Endothelial cell (in vitro differentiated cells): ENCODE measurements at regions not wholly inside any gene's neighbourhood (a gene's known extent, or its start where the extent isn't known, plus 50 kb on each side); places are given as distances from the start of the nearest gene placed in this dataset.

ENCODE experiments used
- DNase-seq: peaks from one replicate; pipeline ENCODE4 v3.0.0; 2021; ENCODE audit warnings: low spot score
- H3K27ac Mint-ChIP-seq: one replicate; pipeline ENCODE4 v1.8.0; 2021; ENCODE audit warnings: mixed read lengths, inconsistent platforms; ENCODE audit not compliant: unreplicated experiment
- H3K27me3 Mint-ChIP-seq: one replicate; pipeline ENCODE4 v1.8.0; 2021; ENCODE audit warnings: mild to moderate bottlenecking, moderate library complexity, mixed read lengths, inconsistent platforms; ENCODE audit not compliant: unreplicated experiment
- H3K36me3 Mint-ChIP-seq: one replicate; pipeline ENCODE4 v1.8.0; 2021; ENCODE audit warnings: mild to moderate bottlenecking, low read depth, mixed read lengths, inconsistent platforms; ENCODE audit not compliant: unreplicated experiment
- H3K4me1 Mint-ChIP-seq: one replicate; pipeline ENCODE4 v1.8.0; 2021; ENCODE audit warnings: mild to moderate bottlenecking, mixed read lengths, inconsistent platforms; ENCODE audit not compliant: unreplicated experiment
- H3K4me3 Mint-ChIP-seq: one replicate; pipeline ENCODE4 v1.8.0; 2021; ENCODE audit warnings: mild to moderate bottlenecking, mixed read lengths, inconsistent platforms; ENCODE audit not compliant: unreplicated experiment
- H3K9me3 Mint-ChIP-seq: one replicate; pipeline ENCODE4 v1.8.0; 2021; ENCODE audit warnings: mixed read lengths, inconsistent platforms; ENCODE audit not compliant: unreplicated experiment
- CTCF ChIP-seq: fragments of 200-600 bp; sonication (generic); IDR thresholded peaks from one replicate; pipeline ENCODE4 v1.5.0; 2021; ENCODE audit warnings: antibody characterized with exemption; ENCODE audit not compliant: unreplicated experiment

DNA sequence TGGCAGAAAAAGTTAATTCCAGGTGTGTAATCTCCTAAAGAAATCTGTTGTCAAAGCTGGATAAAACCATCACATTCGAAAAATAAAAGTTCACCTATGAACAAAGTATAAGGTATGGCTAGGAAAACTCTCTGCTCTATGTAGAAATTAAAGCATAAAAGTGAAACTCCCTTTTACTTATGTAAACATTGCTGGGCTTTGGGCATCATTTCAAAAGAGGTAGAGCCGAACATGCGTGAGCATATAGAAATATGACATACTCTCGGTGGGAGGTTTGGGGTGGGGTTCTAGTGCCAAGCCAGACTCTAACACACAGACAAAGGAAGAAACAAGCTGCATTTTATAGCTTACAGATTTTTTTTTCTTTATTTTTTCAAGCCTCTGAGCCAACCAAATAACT is 306.8 kb upstream of the ATP11B start:
- Mint-ChIP-seq H3K36me3 (no peaks in the 10 kb centered on the region), H3K27ac (no peak overlapping the region), H3K27me3 (no peaks in the 10 kb centered on the region), H3K9me3 (no peaks in the 10 kb centered on the region), H3K4me3 (no peak overlapping the region), H3K4me1 (no peaks in the 10 kb centered on the region)
- no peak for DNase-seq
- no peak for TF ChIP-seq CTCF

DNA sequence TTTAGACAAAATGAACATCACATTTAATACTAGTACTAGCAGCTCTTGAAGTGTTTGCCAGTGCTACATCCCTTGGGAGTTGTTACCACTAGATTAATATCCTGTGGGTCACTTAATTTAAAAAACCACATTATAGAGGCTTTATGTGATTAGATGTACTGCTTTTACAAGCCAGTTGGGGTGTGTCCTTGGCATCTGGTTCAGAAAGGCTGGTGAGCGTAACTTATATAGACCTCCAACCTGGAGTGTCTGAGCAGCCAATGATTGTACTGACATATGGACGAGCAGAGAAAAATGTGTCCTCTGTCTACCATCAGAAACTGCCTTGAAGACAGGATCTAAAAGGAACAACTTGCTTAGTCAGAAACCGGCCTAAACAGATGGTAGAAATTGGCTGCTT is 306.2 kb upstream of the ATP11B start:
- Mint-ChIP-seq H3K9me3 (no peaks in the 10 kb centered on the region), H3K36me3 (no peaks in the 10 kb centered on the region), H3K27ac (no peak overlapping the region), H3K27me3 (no peaks in the 10 kb centered on the region), H3K4me3 (no peak overlapping the region), H3K4me1 (no peaks in the 10 kb centered on the region)
- no peak for DNase-seq
- TF ChIP-seq CTCF = no peak

- no peak for DNase-seq
- Mint-ChIP-seq H3K27ac (no peak overlapping the region), H3K9me3 (no peaks in the 10 kb centered on the region), H3K27me3 (no peaks in the 10 kb centered on the region), H3K4me1 (no peaks in the 10 kb centered on the region), H3K36me3 (no peaks in the 10 kb centered on the region), H3K4me3 (no peak overlapping the region)
- no peak for TF ChIP-seq CTCF
Observed at GRCh38 chr3:182487611-182488010, 305.7 kb upstream of the ATP11B start.

DNA sequence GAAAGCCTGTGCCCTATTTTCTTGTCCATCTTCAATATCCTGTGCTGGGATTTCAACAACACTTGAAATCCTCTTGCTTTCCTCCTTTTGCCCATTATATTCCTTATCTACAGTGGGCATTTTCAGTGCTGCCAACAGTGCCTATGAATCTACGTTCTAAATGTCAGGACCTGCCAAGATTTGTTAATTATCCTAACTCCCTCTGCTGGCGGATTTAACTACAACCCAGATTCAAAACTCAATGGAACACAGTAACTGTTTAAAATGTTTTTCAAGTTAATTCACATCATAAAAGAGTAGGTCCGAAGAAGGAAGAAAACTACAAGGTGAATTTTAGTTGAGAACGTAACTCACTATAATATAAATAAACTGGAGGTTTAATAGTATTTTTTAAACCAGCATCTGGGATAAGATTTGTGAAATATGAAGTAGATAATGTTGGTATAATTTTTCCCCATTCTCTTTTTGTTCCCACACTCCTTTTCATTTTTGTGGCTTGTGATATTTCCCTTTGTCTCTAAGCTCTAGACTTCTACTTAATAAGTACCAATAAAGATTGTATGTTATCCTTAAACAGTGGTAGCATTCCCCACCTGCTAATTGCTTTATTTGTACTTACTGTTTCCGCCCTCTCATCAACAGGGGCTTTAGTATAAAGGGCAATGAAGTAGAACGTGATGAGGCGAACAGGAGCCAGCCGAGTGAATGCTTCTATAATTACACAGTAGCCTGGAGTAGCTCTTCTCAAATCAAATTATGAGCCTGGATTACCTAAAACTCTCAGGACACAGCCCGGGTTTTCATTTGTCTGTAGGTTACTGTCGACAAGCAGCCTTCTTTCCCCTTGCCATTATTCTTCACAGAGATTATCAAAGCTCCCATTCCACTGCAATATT is 302.5 kb upstream of the ATP11B start:
- Mint-ChIP-seq H3K4me3 (no peak overlapping the region), H3K4me1 (no peaks in the 10 kb centered on the region), H3K27me3 (no peaks in the 10 kb centered on the region), H3K9me3 (no peaks in the 10 kb centered on the region), H3K36me3 (no peaks in the 10 kb centered on the region), H3K27ac (no peak overlapping the region)
- peak; percentile 66 for TF ChIP-seq CTCF
- peak; percentile 18 for DNase-seq

- TF ChIP-seq CTCF = no peak
- H3K27ac Mint-ChIP-seq = no peak overlapping the region
- H3K4me1 Mint-ChIP-seq = no peaks in the 10 kb centered on the region
- H3K4me3 Mint-ChIP-seq = no peak overlapping the region
- no peaks in the 10 kb centered on the region for H3K36me3 Mint-ChIP-seq
- no peaks in the 10 kb centered on the region for H3K9me3 Mint-ChIP-seq
- no peak for DNase-seq
- H3K27me3 Mint-ChIP-seq = no peaks in the 10 kb centered on the region
Observed at GRCh38 chr3:182491577-182491976, 301.7 kb upstream of the ATP11B start.
